Osteocyte (in vitro differentiated cells): ENCODE measurements at regions not wholly inside any gene's neighbourhood (a gene's known extent, or its start where the extent isn't known, plus 50 kb on each side); places are given as distances from the start of the nearest gene placed in this dataset.
A peak's percentile ranks its signal among the peaks of the same experiment; 100 is the strongest.

Source experiments
- DNase-seq: peaks from one replicate; pipeline ENCODE4 v3.0.0; 2021; ENCODE audit warnings: mixed read lengths; ENCODE audit not compliant: unreplicated experiment; ENCODE audit errors: extremely low spot score
- H3K27ac Mint-ChIP-seq: one replicate; pipeline ENCODE4 v1.8.0; 2021; ENCODE audit warnings: mild to moderate bottlenecking, mixed read lengths; ENCODE audit not compliant: unreplicated experiment
- H3K27me3 Mint-ChIP-seq: one replicate; pipeline ENCODE4 v1.8.0; 2021; ENCODE audit warnings: mixed read lengths; ENCODE audit not compliant: unreplicated experiment
- H3K36me3 Mint-ChIP-seq: one replicate; pipeline ENCODE4 v1.8.0; 2021; ENCODE audit warnings: mixed read lengths; ENCODE audit not compliant: unreplicated experiment
- H3K4me1 Mint-ChIP-seq: one replicate; pipeline ENCODE4 v1.8.0; 2021; ENCODE audit warnings: mixed read lengths; ENCODE audit not compliant: unreplicated experiment
- H3K4me3 Mint-ChIP-seq: one replicate; pipeline ENCODE4 v1.8.0; 2021; ENCODE audit warnings: mild to moderate bottlenecking, moderate library complexity, mixed read lengths; ENCODE audit not compliant: unreplicated experiment
- H3K9me3 Mint-ChIP-seq: one replicate; pipeline ENCODE4 v1.8.0; 2021; ENCODE audit warnings: mixed read lengths; ENCODE audit not compliant: unreplicated experiment
- TF ChIP-seq, protein P1 (sequence below): fragments of 200-600 bp; sonication (generic); IDR thresholded peaks from 2 replicates; pipeline ENCODE4 v1.5.0; 2021; ENCODE audit warnings: antibody characterized with exemption, mild to moderate bottlenecking, moderate library complexity

GRCh38 chr15:98562331-98562937 lies 85.9 kb upstream of the IGF1R start:
- Mint-ChIP-seq H3K4me1 (no peaks in the 10 kb centered on the region), H3K27ac (no peak overlapping the region), H3K4me3 (no peak overlapping the region)

GRCh38 chr15:98565566-98565965 lies 82.8 kb upstream of the IGF1R start:
- TF ChIP-seq, protein P1, sequence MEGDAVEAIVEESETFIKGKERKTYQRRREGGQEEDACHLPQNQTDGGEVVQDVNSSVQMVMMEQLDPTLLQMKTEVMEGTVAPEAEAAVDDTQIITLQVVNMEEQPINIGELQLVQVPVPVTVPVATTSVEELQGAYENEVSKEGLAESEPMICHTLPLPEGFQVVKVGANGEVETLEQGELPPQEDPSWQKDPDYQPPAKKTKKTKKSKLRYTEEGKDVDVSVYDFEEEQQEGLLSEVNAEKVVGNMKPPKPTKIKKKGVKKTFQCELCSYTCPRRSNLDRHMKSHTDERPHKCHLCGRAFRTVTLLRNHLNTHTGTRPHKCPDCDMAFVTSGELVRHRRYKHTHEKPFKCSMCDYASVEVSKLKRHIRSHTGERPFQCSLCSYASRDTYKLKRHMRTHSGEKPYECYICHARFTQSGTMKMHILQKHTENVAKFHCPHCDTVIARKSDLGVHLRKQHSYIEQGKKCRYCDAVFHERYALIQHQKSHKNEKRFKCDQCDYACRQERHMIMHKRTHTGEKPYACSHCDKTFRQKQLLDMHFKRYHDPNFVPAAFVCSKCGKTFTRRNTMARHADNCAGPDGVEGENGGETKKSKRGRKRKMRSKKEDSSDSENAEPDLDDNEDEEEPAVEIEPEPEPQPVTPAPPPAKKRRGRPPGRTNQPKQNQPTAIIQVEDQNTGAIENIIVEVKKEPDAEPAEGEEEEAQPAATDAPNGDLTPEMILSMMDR: no peak
- Mint-ChIP-seq H3K9me3 (no peaks in the 10 kb centered on the region), H3K27ac (no peak overlapping the region), H3K4me3 (no peak overlapping the region), H3K36me3 (no peaks in the 10 kb centered on the region), H3K4me1 (no peaks in the 10 kb centered on the region), H3K27me3 (peaks cover 23% of the 10 kb centered on the region)
- no peak for DNase-seq

More at GRCh38 chr15:98562331-98562937, 85.9 kb upstream of the IGF1R start:
- TF ChIP-seq, protein P1: no peak
- DNase-seq: peak; percentile 62
- no peaks in the 10 kb centered on the region for H3K36me3 Mint-ChIP-seq
- H3K27me3 Mint-ChIP-seq: peaks cover 29% of the 10 kb centered on the region
- H3K9me3 Mint-ChIP-seq: no peaks in the 10 kb centered on the region

DNA sequence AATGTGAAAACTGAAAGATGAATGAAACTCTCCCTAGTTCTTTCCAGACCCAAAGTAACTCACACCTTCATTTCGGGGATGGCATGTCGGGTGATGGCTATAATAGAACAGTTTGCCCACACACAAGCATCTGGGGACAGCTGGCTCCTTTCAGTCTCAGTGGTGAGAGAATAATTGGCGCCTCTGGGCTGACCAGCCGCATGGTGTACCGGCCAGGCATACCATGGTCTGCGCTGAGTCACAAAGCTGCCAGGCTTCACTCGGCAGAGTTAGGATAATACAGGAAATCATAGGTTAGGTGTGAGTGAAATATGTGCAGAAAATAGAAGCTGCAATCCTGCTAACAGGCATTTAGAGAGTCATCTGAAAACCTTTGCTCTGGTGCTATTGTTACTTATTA lies 80.4 kb upstream of the IGF1R start:
- DNase-seq: peak; percentile 54
- H3K27ac Mint-ChIP-seq: no peak overlapping the region
- no peaks in the 10 kb centered on the region for H3K36me3 Mint-ChIP-seq
- H3K9me3 Mint-ChIP-seq: no peaks in the 10 kb centered on the region
- no peak overlapping the region for H3K4me3 Mint-ChIP-seq
- peaks cover 29% of the 10 kb centered on the region for H3K27me3 Mint-ChIP-seq
- no peaks in the 10 kb centered on the region for H3K4me1 Mint-ChIP-seq
- TF ChIP-seq, protein P1: no peak

DNA sequence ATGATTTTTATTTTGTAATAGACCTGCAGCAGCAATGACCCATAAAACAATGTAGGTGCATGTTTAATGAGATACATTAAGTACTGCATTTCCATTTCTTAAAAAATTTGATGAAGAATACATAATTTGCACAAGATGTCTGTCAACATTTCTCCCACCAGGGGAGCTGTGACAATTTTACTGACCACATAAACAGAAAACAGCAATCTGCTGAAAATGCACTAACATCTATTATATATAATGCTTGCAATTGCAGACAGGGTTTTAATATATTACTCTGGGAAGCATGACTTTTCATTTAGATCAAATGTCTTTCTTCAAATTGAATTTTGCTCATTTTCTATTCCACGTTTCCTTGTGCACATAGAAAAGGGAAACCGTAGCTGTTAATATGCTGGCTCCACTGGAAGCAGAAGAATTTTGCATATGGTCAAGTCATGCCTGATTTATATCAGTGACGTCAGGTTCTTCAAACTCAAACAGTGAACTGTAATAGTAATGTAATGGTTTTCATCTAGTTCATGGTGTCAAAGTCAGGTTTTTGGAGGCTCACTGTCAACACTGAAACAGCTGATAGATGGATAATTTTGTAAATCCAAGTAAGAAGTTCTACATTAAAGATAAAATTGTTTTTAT lies 79.8 kb upstream of the IGF1R start:
- H3K4me1 Mint-ChIP-seq: no peaks in the 10 kb centered on the region
- no peak overlapping the region for H3K27ac Mint-ChIP-seq
- H3K27me3 Mint-ChIP-seq: peaks cover 33% of the 10 kb centered on the region
- no peak overlapping the region for H3K4me3 Mint-ChIP-seq
- H3K36me3 Mint-ChIP-seq: no peaks in the 10 kb centered on the region
- DNase-seq: no peak
- TF ChIP-seq, protein P1: peak; percentile 41
- H3K9me3 Mint-ChIP-seq: no peaks in the 10 kb centered on the region

GRCh38 chr15:98570119-98570518 lies 78.2 kb upstream of the IGF1R start:
- H3K27ac Mint-ChIP-seq: no peak overlapping the region
- H3K4me1 Mint-ChIP-seq: no peaks in the 10 kb centered on the region
- no peaks in the 10 kb centered on the region for H3K36me3 Mint-ChIP-seq
- peaks cover 43% of the 10 kb centered on the region for H3K27me3 Mint-ChIP-seq
- no peaks in the 10 kb centered on the region for H3K9me3 Mint-ChIP-seq
- TF ChIP-seq, protein P1: no peak
- no peak for DNase-seq
- H3K4me3 Mint-ChIP-seq: no peak overlapping the region
